GM21447 (cell line): ENCODE measurements at regions not wholly inside any gene's neighbourhood (a gene's known extent, or its start where the extent isn't known, plus 50 kb on each side); places are given as distances from the start of the nearest gene placed in this dataset.
"Not testable (repeated sequence)": the region's sequence is repeated elsewhere in the genome, so short reads cannot be mapped to it uniquely, and the experiment has no call there.

Source experiments
- ATAC-seq: cut with Tn5 transposase; IDR thresholded peaks from one replicate; pipeline ENCODE4 v1.9.1; 2021; ENCODE audit not compliant: unreplicated experiment

GRCh38 chrX:139475432-139475831, 55.1 kb upstream of the F9 start:
- ATAC-seq: no peak

- ATAC-seq: not testable (repeated sequence)
Observed at GRCh38 chrX:139461945-139462344, 68.6 kb upstream of the F9 start.

- ATAC-seq: no peak
Observed at GRCh38 chrX:139454743-139455142, 75.8 kb upstream of the F9 start.

- no peak for ATAC-seq
Observed at GRCh38 chrX:139448996-139449395, 81.5 kb upstream of the F9 start.

GRCh38 chrX:139446832-139447231, 83.7 kb upstream of the F9 start:
- ATAC-seq: no peak

GRCh38 chrX:139429913-139430312, 100.6 kb upstream of the F9 start:
- no peak for ATAC-seq

- no peak for ATAC-seq
Observed at GRCh38 chrX:139423186-139423585, 107.4 kb upstream of the F9 start.

- not testable (repeated sequence) for ATAC-seq
Observed at GRCh38 chrX:139398258-139398657, 132.3 kb upstream of the F9 start.

- no peak for ATAC-seq
Observed at GRCh38 chrX:139388254-139388653, 142.3 kb upstream of the F9 start.

GRCh38 chrX:139382529-139382928, 148.0 kb upstream of the F9 start:
- no peak for ATAC-seq

GRCh38 chrX:139376547-139376946, 154.0 kb upstream of the F9 start:
- ATAC-seq: not testable (repeated sequence)

- ATAC-seq: no peak
Observed at GRCh38 chrX:139360356-139360755, 170.2 kb upstream of the F9 start.

- not testable (repeated sequence) for ATAC-seq
Observed at GRCh38 chrX:139342594-139342991, 187.9 kb upstream of the F9 start.

- ATAC-seq: not testable (repeated sequence)
Observed at GRCh38 chrX:139341855-139342593, 188.5 kb upstream of the F9 start.

GRCh38 chrX:139332441-139332840, 198.1 kb upstream of the F9 start:
- ATAC-seq: no peak

GRCh38 chrX:139327355-139327754, 203.2 kb upstream of the F9 start:
- ATAC-seq: no peak

GRCh38 chrX:139324756-139325155, 205.8 kb upstream of the F9 start:
- ATAC-seq: no peak

- not testable (repeated sequence) for ATAC-seq
Observed at GRCh38 chrX:139320661-139321354, 209.7 kb upstream of the F9 start.

- not testable (repeated sequence) for ATAC-seq
Observed at GRCh38 chrX:139306675-139307074, 223.9 kb upstream of the F9 start.

- no peak for ATAC-seq
Observed at GRCh38 chrX:139304471-139304870, 226.1 kb upstream of the F9 start.

- ATAC-seq: no peak
Observed at GRCh38 chrX:139299309-139299708, 231.2 kb upstream of the F9 start.

GRCh38 chrX:139298437-139298836, 232.1 kb upstream of the F9 start:
- no peak for ATAC-seq

- no peak for ATAC-seq
Observed at GRCh38 chrX:139297638-139298037, 232.9 kb upstream of the F9 start.
